Activated T-helper 2 cell treated with anti-CD3 and anti-CD28 coated beads, Interferon-gamma antibody, Interleukin-2, Interleukin-4, amounts not matched to agents 10 μg/mL and 5 μg/mL and 100 μg/mL, durations not matched to agents 14 hours and 24 hours and 36 hours (primary cell): ENCODE measurements at regions not wholly inside any gene's neighbourhood (a gene's known extent, or its start where the extent isn't known, plus 50 kb on each side); places are given as distances from the start of the nearest gene placed in this dataset.
A peak's percentile ranks its signal among the peaks of the same experiment; 100 is the strongest.
"Not testable (repeated sequence)": the region's sequence is repeated elsewhere in the genome, so short reads cannot be mapped to it uniquely, and the experiment has no call there.

Experiments used
- DNase-seq: peaks from one replicate; pipeline ENCODE4 v3.0.0; 2021; ENCODE audit warnings: low spot score
- H3K27ac Mint-ChIP-seq: one replicate; pipeline ENCODE4 v1.8.0; 2021; ENCODE audit warnings: mixed read lengths
- H3K27me3 Mint-ChIP-seq: one replicate; pipeline ENCODE4 v1.8.0; 2021; ENCODE audit warnings: low read depth, mixed read lengths
- H3K36me3 Mint-ChIP-seq: one replicate; pipeline ENCODE4 v1.8.0; 2021; ENCODE audit warnings: low read depth, mixed read lengths
- H3K4me1 Mint-ChIP-seq: one replicate; pipeline ENCODE4 v1.8.0; 2021; ENCODE audit warnings: low read depth, mixed read lengths
- H3K4me3 Mint-ChIP-seq: one replicate; pipeline ENCODE4 v1.8.0; 2021; ENCODE audit warnings: low read depth, mild to moderate bottlenecking, moderate library complexity, mixed read lengths
- H3K9me3 Mint-ChIP-seq: one replicate; pipeline ENCODE4 v1.8.0; 2021; ENCODE audit warnings: mixed read lengths
- intact Hi-C: fragments of 100-400 bp; cut with micrococcal nuclease; formaldehyde crosslinking; loops from one replicate; pipeline ENCODE4 v1.15.1; 2023

DNA sequence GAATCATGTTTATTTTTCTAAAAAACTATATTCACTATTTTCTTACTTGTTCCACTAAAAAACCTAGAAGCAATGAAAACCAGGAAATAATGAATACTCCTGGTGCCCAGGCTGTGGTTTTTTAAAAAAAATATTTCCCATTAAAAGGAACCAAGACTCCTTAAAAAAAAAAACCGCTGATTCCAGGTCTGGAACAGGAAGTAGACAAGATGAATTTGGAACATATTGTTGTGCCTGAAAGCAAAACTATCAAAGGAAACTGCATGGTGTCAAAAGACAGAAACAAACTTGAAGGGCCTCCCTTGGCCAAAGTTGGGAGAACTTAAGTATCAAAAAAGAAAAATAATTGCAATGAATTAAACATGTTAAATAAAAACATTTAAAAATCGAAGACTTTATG, 245.3 kb upstream of the P2RY1 start:
- intact Hi-C loops: no loop called here
- no peaks in the 10 kb centered on the region for H3K36me3 Mint-ChIP-seq
- peaks cover 19% of the 10 kb centered on the region for H3K27me3 Mint-ChIP-seq
- H3K4me1 Mint-ChIP-seq: no peaks in the 10 kb centered on the region
- no peak overlapping the region for H3K27ac Mint-ChIP-seq
- no peak overlapping the region for H3K4me3 Mint-ChIP-seq
- DNase-seq: no peak
- H3K9me3 Mint-ChIP-seq: no peaks in the 10 kb centered on the region

DNA sequence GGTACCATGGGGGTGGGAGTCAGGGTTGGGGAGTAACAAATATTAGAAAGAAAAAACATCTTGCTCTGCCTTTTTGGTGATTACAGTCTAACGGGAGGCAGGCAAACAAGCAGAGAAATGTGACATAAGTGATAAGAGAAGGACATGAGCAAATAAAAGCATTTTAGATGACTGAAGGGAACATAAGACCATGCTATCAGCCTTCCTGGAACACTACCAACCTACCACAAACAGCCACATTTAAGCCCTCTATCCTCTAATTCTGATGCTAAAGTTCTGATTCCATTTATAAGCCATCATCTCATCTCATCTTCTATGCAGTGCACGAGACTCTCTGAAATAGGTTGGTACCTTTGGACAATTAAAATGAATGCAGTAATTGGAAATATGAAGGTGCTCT, 243.4 kb upstream of the P2RY1 start:
- Mint-ChIP-seq H3K27me3 (peaks cover 14% of the 10 kb centered on the region), H3K36me3 (no peaks in the 10 kb centered on the region), H3K27ac (no peak overlapping the region), H3K4me3 (no peak overlapping the region), H3K9me3 (no peaks in the 10 kb centered on the region), H3K4me1 (peaks cover 7% of the 10 kb centered on the region)
- intact Hi-C loops: no loop called here
- no peak for DNase-seq

DNA sequence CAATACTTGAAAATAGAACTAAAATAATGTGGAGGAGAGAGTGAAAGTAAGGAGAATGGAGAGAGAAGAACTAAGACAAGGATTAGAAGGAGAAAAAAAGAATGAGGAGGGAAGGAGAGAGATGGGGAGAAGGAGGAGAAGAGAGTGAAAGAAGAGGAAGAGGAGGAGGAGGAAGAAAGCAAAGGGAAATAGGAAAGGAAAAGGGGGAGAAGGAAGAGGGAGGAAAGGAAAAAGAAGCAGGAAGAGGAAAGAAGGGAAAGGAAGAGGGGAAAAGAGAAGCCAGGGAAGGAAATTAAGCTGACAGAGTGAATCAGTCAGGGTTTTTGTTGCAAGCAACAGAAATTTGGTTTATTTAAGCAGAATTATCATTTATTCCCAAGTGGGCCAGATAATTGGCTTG, 241.7 kb upstream of the P2RY1 start:
- Mint-ChIP-seq H3K4me1 (peaks cover 10% of the 10 kb centered on the region), H3K36me3 (no peaks in the 10 kb centered on the region), H3K4me3 (no peak overlapping the region), H3K27me3 (peaks cover 8% of the 10 kb centered on the region), H3K27ac (no peak overlapping the region), H3K9me3 (no peaks in the 10 kb centered on the region)
- intact Hi-C loops: no loop called here
- DNase-seq: no peak

DNA sequence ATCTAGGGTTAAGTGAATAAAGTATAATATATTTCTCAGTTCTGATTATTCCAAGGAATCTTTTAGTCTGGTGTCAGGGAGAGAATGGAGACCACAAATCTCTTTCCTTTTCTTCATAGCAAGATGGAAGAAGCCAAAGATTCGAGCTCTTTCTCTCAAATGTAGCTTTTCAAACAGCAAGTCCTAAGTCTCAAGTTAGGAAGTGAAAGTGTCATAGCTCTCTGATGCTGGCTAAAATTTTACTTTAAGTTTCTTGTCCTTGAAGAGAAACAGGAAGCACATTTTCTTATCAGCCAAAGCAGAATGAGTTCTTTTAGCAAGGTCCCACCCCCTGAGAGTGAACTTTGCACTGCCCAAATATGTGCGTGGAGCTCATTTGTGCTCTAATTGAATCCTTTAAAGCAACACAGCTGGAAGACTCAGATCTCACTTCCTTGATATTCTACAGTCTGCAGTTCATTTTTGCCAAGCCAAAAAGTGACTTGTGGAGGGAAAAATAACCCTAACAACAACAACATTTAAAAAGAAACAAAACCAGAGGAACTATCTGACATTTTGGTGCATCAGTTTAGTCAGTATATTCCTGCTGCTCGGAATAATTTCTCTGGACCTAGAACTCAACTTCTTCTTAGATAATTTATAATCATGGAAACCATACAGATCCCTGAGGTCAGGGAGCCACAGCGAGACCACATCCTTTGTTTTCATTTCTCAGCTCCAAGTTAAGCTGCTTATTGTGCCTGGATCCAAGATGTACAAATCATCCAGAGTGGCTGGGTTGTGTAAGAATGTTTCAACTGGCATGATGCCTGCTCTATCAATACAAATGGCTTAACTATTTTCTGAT, 238.7 kb upstream of the P2RY1 start:
- no peaks in the 10 kb centered on the region for H3K9me3 Mint-ChIP-seq
- no peaks in the 10 kb centered on the region for H3K36me3 Mint-ChIP-seq
- H3K27ac Mint-ChIP-seq: no peak overlapping the region
- peaks cover 11% of the 10 kb centered on the region for H3K4me1 Mint-ChIP-seq
- intact Hi-C loops: no loop called here
- peaks cover 8% of the 10 kb centered on the region for H3K27me3 Mint-ChIP-seq
- no peak overlapping the region for H3K4me3 Mint-ChIP-seq
- DNase-seq: peak; percentile 11

DNA sequence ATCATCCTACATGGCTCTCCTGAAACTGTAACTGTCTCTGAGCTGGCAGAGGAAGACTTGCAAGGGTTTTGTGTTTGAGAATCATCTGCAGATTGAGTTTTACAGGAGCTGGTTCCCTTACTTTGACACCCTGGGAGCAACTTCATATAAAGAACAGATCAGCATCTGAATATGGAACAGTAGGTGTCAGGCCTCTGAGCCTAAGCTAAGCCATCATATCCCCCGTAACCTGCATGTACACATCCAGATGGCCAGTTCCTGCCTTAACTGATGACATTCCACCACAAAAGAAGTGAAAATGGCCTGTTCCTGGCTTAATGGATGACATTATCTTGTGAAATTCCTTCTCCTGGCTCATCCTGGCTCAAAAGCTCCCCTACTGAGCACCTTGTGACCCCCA, 238.1 kb upstream of the P2RY1 start:
- DNase-seq, intact Hi-C loops, H3K4me3 Mint-ChIP-seq, H3K36me3 Mint-ChIP-seq, H3K27me3 Mint-ChIP-seq, H3K27ac Mint-ChIP-seq, H3K9me3 Mint-ChIP-seq: not testable (repeated sequence)
- peaks cover 11% of the 10 kb centered on the region for H3K4me1 Mint-ChIP-seq

- Mint-ChIP-seq H3K27me3 (peaks cover 11% of the 10 kb centered on the region), H3K4me1 (no peaks in the 10 kb centered on the region), H3K9me3 (no peaks in the 10 kb centered on the region), H3K4me3 (no peak overlapping the region), H3K36me3 (no peaks in the 10 kb centered on the region), H3K27ac (no peak overlapping the region)
- intact Hi-C loops: no loop called here
- DNase-seq: no peak
Observed at GRCh38 chr3:152606146-152606545, 228.8 kb upstream of the P2RY1 start.

DNA sequence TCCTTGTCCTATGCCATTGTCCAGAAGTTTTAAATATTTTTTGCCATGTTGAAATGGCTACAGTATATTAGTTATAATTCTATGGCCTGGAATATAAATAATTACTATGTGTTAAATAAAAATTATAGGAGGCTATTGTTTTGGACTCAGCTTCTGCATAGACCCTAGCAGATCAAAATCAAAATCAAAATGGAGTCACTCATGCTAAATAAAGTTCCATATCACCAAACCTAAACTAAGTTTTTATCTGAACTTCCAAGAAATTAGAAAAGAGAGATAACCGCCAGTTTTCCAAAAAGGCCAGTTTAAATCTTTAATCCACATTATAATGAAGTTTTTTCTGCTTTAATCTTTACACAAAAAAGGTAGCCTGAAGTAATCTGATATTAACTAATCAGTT, 227.8 kb upstream of the P2RY1 start:
- H3K4me3 Mint-ChIP-seq: no peak overlapping the region
- H3K36me3 Mint-ChIP-seq: no peaks in the 10 kb centered on the region
- no peaks in the 10 kb centered on the region for H3K4me1 Mint-ChIP-seq
- intact Hi-C loops: no loop called here
- H3K9me3 Mint-ChIP-seq: no peaks in the 10 kb centered on the region
- H3K27ac Mint-ChIP-seq: no peak overlapping the region
- DNase-seq: no peak
- H3K27me3 Mint-ChIP-seq: peaks cover 15% of the 10 kb centered on the region

GRCh38 chr3:152608696-152609594, 226.0 kb upstream of the P2RY1 start:
- Mint-ChIP-seq H3K27ac (no peak overlapping the region), H3K4me3 (no peak overlapping the region), H3K4me1 (no peaks in the 10 kb centered on the region), H3K9me3 (no peaks in the 10 kb centered on the region), H3K27me3 (peaks cover 15% of the 10 kb centered on the region), H3K36me3 (no peaks in the 10 kb centered on the region)
- intact Hi-C loops: no loop called here
- no peak for DNase-seq

DNA sequence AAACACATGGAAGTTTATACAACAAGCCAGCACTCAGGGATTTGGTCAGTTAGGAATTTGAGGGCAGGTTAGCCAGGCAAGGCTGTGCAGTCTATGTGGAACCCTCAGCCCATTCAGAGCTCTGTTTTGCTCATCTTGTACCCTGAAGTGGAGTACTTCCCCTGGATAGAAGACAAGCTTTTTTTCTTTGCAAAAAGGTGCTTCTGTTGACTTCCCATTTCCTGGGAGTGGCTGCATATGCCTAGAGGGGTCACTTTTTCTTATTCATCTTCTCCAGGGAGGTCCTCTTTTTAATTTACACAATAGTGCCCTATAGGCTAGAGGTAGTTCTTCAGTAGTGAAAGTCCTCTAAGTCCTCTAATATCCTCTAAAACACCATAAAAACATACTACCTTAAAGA, 225.0 kb upstream of the P2RY1 start:
- Mint-ChIP-seq H3K36me3 (no peaks in the 10 kb centered on the region), H3K27me3 (peaks cover 14% of the 10 kb centered on the region), H3K4me3 (no peak overlapping the region), H3K27ac (no peak overlapping the region), H3K4me1 (no peaks in the 10 kb centered on the region), H3K9me3 (no peaks in the 10 kb centered on the region)
- intact Hi-C loops: no loop called here
- no peak for DNase-seq

DNA sequence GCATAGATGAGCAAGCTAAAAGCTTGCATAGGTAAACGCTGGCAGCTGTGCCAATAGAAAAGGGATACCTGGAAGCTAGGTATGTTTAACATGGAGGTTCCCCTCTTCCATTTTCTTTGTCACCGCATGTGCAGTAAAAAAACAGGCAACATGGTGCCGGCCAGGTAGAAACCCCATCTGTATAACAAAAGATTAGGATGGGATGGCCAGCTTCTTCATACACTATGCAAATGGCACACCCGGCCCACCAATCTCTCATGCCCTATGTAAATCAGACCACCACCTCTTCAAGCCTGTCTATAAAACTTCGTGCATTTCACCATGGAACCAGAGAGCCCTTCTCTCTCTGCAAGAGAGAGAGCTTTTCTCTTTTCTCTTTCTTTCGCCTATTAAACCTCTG, 224.3 kb upstream of the P2RY1 start:
- intact Hi-C loops: no loop called here
- Mint-ChIP-seq H3K4me1 (no peaks in the 10 kb centered on the region), H3K36me3 (no peaks in the 10 kb centered on the region), H3K27me3 (peaks cover 14% of the 10 kb centered on the region), H3K9me3 (no peaks in the 10 kb centered on the region), H3K4me3 (no peak overlapping the region), H3K27ac (no peak overlapping the region)
- DNase-seq: no peak

GRCh38 chr3:152611905-152612304, 223.0 kb upstream of the P2RY1 start:
- no peaks in the 10 kb centered on the region for H3K9me3 Mint-ChIP-seq
- H3K27me3 Mint-ChIP-seq: peaks cover 10% of the 10 kb centered on the region
- DNase-seq: no peak
- H3K36me3 Mint-ChIP-seq: no peaks in the 10 kb centered on the region
- no peak overlapping the region for H3K27ac Mint-ChIP-seq
- H3K4me3 Mint-ChIP-seq: no peak overlapping the region
- H3K4me1 Mint-ChIP-seq: no peaks in the 10 kb centered on the region
- intact Hi-C loops: no loop called here

GRCh38 chr3:152613851-152614250, 221.1 kb upstream of the P2RY1 start:
- Mint-ChIP-seq H3K27ac (no peak overlapping the region), H3K9me3 (no peaks in the 10 kb centered on the region), H3K4me1 (no peaks in the 10 kb centered on the region), H3K27me3 (peaks cover 9% of the 10 kb centered on the region), H3K4me3 (no peak overlapping the region), H3K36me3 (no peaks in the 10 kb centered on the region)
- DNase-seq: no peak
- intact Hi-C loops: no loop called here

GRCh38 chr3:152615681-152616080, 219.2 kb upstream of the P2RY1 start:
- intact Hi-C loops: no loop called here
- H3K4me3 Mint-ChIP-seq: no peak overlapping the region
- no peak for DNase-seq
- H3K36me3 Mint-ChIP-seq: no peaks in the 10 kb centered on the region
- H3K9me3 Mint-ChIP-seq: no peaks in the 10 kb centered on the region
- H3K27ac Mint-ChIP-seq: no peak overlapping the region
- peaks cover 7% of the 10 kb centered on the region for H3K27me3 Mint-ChIP-seq
- no peaks in the 10 kb centered on the region for H3K4me1 Mint-ChIP-seq
